Parathyroid adenoma (tissue), 2 donors: ENCODE measurements at regions not wholly inside any gene's neighbourhood (a gene's known extent, or its start where the extent isn't known, plus 50 kb on each side); places are given as distances from the start of the nearest gene placed in this dataset.
A peak's percentile ranks its signal among the peaks of the same experiment; 100 is the strongest.

Experiments
- H2AFZ ChIP-seq: fragments of 300-600 bp; sonication (generic); one replicate; pipeline ENCODE4 v1.7.0; 2017; ENCODE audit warnings: antibody characterized with exemption, mild to moderate bottlenecking
- H3K27ac ChIP-seq: fragments of 300-600 bp; sonication (generic); one replicate; pipeline ENCODE4 v1.7.0; 2017
- H3K27me3 ChIP-seq: fragments of 300-600 bp; sonication (generic); one replicate; pipeline ENCODE4 v1.7.0; 2017; ENCODE audit warnings: low read length; ENCODE audit not compliant: control insufficient read depth, insufficient read depth
- H3K36me3 ChIP-seq: fragments of 300-600 bp; sonication (generic); one replicate; pipeline ENCODE4 v1.7.0; 2017; ENCODE audit warnings: low read length; ENCODE audit not compliant: control insufficient read depth, insufficient read depth
- H3K4me1 ChIP-seq: fragments of 300-600 bp; sonication (generic); one replicate; pipeline ENCODE4 v1.7.0; 2017; ENCODE audit warnings: control low read depth
- H3K4me2 ChIP-seq: fragments of 300-600 bp; sonication (generic); one replicate; pipeline ENCODE4 v1.7.0; 2017; ENCODE audit warnings: low read length
- H3K4me3 ChIP-seq: fragments of 300-600 bp; sonication (generic); one replicate; pipeline ENCODE4 v1.7.0; 2017; ENCODE audit warnings: low read depth, low read length
- H3K79me2 ChIP-seq: fragments of 300-600 bp; sonication (generic); one replicate; pipeline ENCODE4 v1.7.0; 2017; ENCODE audit warnings: control low read depth
- H3K9ac ChIP-seq: fragments of 300-600 bp; sonication (generic); one replicate; pipeline ENCODE4 v1.7.0; 2017; ENCODE audit warnings: mild to moderate bottlenecking
- H3K9me3 ChIP-seq: fragments of 300-600 bp; sonication (generic); one replicate; pipeline ENCODE4 v1.7.0; 2017; ENCODE audit warnings: low read length; ENCODE audit not compliant: control insufficient read depth
- CTCF ChIP-seq: fragments of 300-600 bp; sonication (generic); IDR thresholded peaks from one replicate; pipeline ENCODE4 v1.7.0; 2017; ENCODE audit warnings: antibody characterized with exemption, mild to moderate bottlenecking
- donor health status: primary hyperparathyroidism.

- Histone ChIP-seq H3K4me2 (no peak overlapping the region), H3K79me2 (no peaks in the 10 kb centered on the region), H3K27ac (no peak overlapping the region), H2AFZ (no peak overlapping the region), H3K27me3 (no peaks in the 10 kb centered on the region), H3K4me3 (no peak overlapping the region), H3K4me1 (no peaks in the 10 kb centered on the region), H3K9ac (no peak overlapping the region), H3K9me3 (no peaks in the 10 kb centered on the region), H3K36me3 (no peaks in the 10 kb centered on the region)
- no peak for TF ChIP-seq CTCF
Measured at GRCh38 chr18:5806860-5807259, 88.5 kb downstream of the TMEM200C start.

DNA sequence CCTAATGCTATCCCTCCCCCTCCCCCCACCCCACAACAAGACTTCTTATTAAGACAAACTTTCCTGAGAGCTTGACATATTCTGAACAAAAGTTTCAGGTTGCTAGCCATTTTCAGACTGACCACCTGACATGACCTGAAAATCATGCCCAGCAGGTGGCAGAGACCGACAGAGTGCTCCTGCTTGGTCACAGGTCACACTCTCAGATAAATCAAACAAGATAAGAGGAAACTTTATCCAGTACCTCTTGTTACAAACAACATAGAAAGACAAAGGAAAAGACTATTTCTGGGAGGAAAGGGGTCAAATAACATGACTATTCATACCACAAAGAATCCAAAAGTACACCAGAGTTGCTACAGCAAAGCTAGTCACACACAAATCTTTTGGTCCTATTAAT lies 107.4 kb downstream of the TMEM200C start:
- H2AFZ ChIP-seq = no peak overlapping the region
- no peaks in the 10 kb centered on the region for H3K4me1 ChIP-seq
- H3K9me3 ChIP-seq = no peaks in the 10 kb centered on the region
- H3K4me3 ChIP-seq = no peak overlapping the region
- H3K36me3 ChIP-seq = no peaks in the 10 kb centered on the region
- no peak overlapping the region for H3K4me2 ChIP-seq
- H3K27ac ChIP-seq = no peak overlapping the region
- H3K79me2 ChIP-seq = no peaks in the 10 kb centered on the region
- no peaks in the 10 kb centered on the region for H3K27me3 ChIP-seq
- H3K9ac ChIP-seq = no peak overlapping the region
- peak; percentile 13 for TF ChIP-seq CTCF

DNA sequence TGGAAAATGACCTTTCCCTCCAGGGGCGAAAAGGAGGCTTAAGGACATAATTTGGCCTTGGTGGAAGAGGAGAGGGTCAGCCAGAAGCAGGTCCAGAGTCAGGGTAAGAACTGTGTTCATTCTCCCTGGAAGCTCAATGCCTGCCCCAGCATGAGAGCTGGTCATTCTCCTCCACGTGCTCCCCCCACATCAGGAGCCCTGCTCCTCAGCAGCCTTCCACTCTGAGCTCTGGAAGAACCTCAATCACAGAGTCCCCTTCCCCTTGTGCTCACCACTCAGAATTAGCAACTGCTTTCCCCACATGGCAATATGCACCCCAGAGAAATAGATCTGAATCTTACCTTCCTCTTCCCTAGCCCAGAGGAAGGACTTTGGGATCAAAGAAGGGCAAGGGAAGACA lies 115.4 kb downstream of the TMEM200C start:
- Histone ChIP-seq H3K4me2 (no peak overlapping the region), H3K4me3 (no peak overlapping the region), H3K27me3 (no peaks in the 10 kb centered on the region), H3K9me3 (no peaks in the 10 kb centered on the region), H3K36me3 (no peaks in the 10 kb centered on the region), H3K27ac (no peak overlapping the region), H3K4me1 (no peaks in the 10 kb centered on the region), H3K79me2 (no peaks in the 10 kb centered on the region), H3K9ac (no peak overlapping the region), H2AFZ (no peak overlapping the region)
- no peak for TF ChIP-seq CTCF

DNA sequence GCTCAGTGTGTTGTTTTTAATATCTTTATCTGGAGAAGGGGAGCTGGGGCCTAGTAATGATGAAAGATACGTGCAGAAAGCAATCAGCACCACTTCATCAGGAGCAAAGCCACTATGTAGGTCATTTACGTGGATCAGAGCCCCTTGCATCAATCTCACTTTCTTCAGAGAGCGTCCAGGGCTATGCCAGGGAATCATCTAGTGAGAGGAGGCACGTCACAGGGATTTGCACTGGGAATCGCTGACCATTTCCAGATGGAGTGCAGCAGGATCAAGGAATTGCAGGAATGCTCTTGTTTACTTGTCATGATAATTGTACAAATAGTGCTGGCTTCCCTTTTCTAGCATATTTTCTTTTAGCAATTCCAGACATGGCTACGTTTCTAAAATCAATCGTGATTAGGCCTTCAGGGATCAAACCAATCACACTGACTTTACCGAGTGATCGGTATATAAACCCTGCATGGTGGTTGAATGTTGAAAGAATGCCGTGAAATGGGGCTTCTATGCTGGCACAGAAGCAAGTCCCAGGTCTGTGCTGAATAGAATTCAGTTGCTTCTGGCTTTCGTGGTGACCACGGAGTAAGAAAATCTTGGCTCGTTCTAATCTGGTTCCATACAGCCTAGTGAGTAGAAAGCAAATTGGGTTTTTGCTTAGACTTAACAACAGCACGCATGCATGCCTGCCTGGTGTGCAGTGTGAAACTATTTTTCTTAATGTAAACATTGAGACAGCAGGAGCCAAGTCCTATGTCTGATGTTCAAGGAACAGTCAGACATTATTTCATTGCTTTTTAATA lies 122.8 kb downstream of the TMEM200C start:
- Histone ChIP-seq H3K4me2 (no peak overlapping the region), H3K27ac (no peak overlapping the region), H2AFZ (no peak overlapping the region), H3K36me3 (no peaks in the 10 kb centered on the region), H3K27me3 (no peaks in the 10 kb centered on the region), H3K4me1 (no peaks in the 10 kb centered on the region), H3K4me3 (no peak overlapping the region), H3K9ac (no peak overlapping the region), H3K9me3 (no peaks in the 10 kb centered on the region), H3K79me2 (no peaks in the 10 kb centered on the region)
- no peak for TF ChIP-seq CTCF

GRCh38 chr18:5771343-5771742 lies 124.0 kb downstream of the TMEM200C start:
- no peaks in the 10 kb centered on the region for H3K79me2 ChIP-seq
- no peak overlapping the region for H3K27ac ChIP-seq
- no peaks in the 10 kb centered on the region for H3K9me3 ChIP-seq
- no peak overlapping the region for H2AFZ ChIP-seq
- H3K36me3 ChIP-seq = no peaks in the 10 kb centered on the region
- H3K4me3 ChIP-seq = no peak overlapping the region
- TF ChIP-seq CTCF = no peak
- H3K27me3 ChIP-seq = no peaks in the 10 kb centered on the region
- no peaks in the 10 kb centered on the region for H3K4me1 ChIP-seq
- no peak overlapping the region for H3K9ac ChIP-seq
- H3K4me2 ChIP-seq = no peak overlapping the region
